ENCODE measurements at regions not wholly inside any gene's neighbourhood (a gene's known extent, or its start where the extent isn't known, plus 50 kb on each side); places are given as distances from the start of the nearest gene placed in this dataset.

GRCh38 chr12:69059465-69060457, 126.8 kb upstream of the CPM start:
- H3K36me3 ChIP-seq (ENCODE audit: insufficient read depth, low read length), result no peaks in the 10 kb centered on the region
- H2AFZ ChIP-seq (ENCODE audit: low read depth, low read length), result no peak overlapping the region
- H3K4me3 ChIP-seq (ENCODE audit: insufficient read depth, low read depth, low read length), result no peak overlapping the region
- H3K9ac ChIP-seq (ENCODE audit: low read length), result no peak overlapping the region
- peak overlapping the region; percentile 21 for H3K27ac ChIP-seq (ENCODE audit: low read depth, low read length)
- Mint-ChIP-seq H3K27me3 (ENCODE audit: low read depth, unreplicated experiment) (no peaks in the 10 kb centered on the region), H3K4me3 (ENCODE audit: unreplicated experiment) (no peak overlapping the region), H3K27ac (ENCODE audit: unreplicated experiment) (peak overlapping the region; percentile 26), H3K4me1 (ENCODE audit: low read depth, unreplicated experiment) (peaks cover 6% of the 10 kb centered on the region), H3K9me3 (ENCODE audit: unreplicated experiment) (peaks cover 2% of the 10 kb centered on the region), H3K36me3 (ENCODE audit: low read depth, unreplicated experiment) (no peaks in the 10 kb centered on the region)
- TF ChIP-seq EZH2 (IDR thresholded peaks at IDR 0.05; ENCODE audit: insufficient read depth, low read length) (no peak), CTCF (IDR thresholded peaks at IDR 0.05; ENCODE audit: insufficient read depth, low read depth, low read length) (no peak)
- no peaks in the 10 kb centered on the region for H3K27me3 ChIP-seq (ENCODE audit: insufficient read depth, low read length)
- FAIRE-seq (peak; percentile 54), DNase-seq (ENCODE audit: low read depth) (peak; percentile 95)
- peaks cover 5% of the 10 kb centered on the region for H3K4me1 ChIP-seq (ENCODE audit: insufficient read depth, low read length)
- no peaks in the 10 kb centered on the region for H4K20me1 ChIP-seq (ENCODE audit: insufficient read depth, low read length)
- no peak overlapping the region for H3K4me2 ChIP-seq (ENCODE audit: low read length)
- H3K79me2 ChIP-seq (ENCODE audit: insufficient read depth, low read length), result no peaks in the 10 kb centered on the region
- H3K9me3 ChIP-seq (ENCODE audit: insufficient read depth, low read depth, low read length), result no peaks in the 10 kb centered on the region

- peaks cover 4% of the 10 kb centered on the region for H3K4me1 Mint-ChIP-seq (ENCODE audit: low read depth, unreplicated experiment)
- no peaks in the 10 kb centered on the region for H4K20me1 ChIP-seq (ENCODE audit: insufficient read depth, low read length)
- no peak overlapping the region for H3K27ac ChIP-seq (ENCODE audit: low read depth, low read length)
- H3K27me3 Mint-ChIP-seq (ENCODE audit: low read depth, unreplicated experiment), result no peaks in the 10 kb centered on the region
- H3K4me1 ChIP-seq (ENCODE audit: insufficient read depth, low read length), result peaks cover 1% of the 10 kb centered on the region
- H3K4me3 ChIP-seq (ENCODE audit: insufficient read depth, low read depth, low read length), result no peak overlapping the region
- no peak overlapping the region for H3K9ac ChIP-seq (ENCODE audit: low read length)
- no peak overlapping the region for H3K4me3 Mint-ChIP-seq (ENCODE audit: unreplicated experiment)
- H3K27me3 ChIP-seq (ENCODE audit: insufficient read depth, low read length), result no peaks in the 10 kb centered on the region
- H3K79me2 ChIP-seq (ENCODE audit: insufficient read depth, low read length), result no peaks in the 10 kb centered on the region
- no peak overlapping the region for H3K27ac Mint-ChIP-seq (ENCODE audit: unreplicated experiment)
- no peak overlapping the region for H3K4me2 ChIP-seq (ENCODE audit: low read length)
- FAIRE-seq, result no peak
- no peak for TF ChIP-seq EZH2 (IDR thresholded peaks at IDR 0.05; ENCODE audit: insufficient read depth, low read length)
- no peak for TF ChIP-seq CTCF (IDR thresholded peaks at IDR 0.05; ENCODE audit: insufficient read depth, low read depth, low read length)
- no peaks in the 10 kb centered on the region for H3K36me3 Mint-ChIP-seq (ENCODE audit: low read depth, unreplicated experiment)
- no peak overlapping the region for H2AFZ ChIP-seq (ENCODE audit: low read depth, low read length)
- DNase-seq (ENCODE audit: low read depth), result no peak
- peaks cover 2% of the 10 kb centered on the region for H3K9me3 Mint-ChIP-seq (ENCODE audit: unreplicated experiment)
- H3K36me3 ChIP-seq (ENCODE audit: insufficient read depth, low read length), result no peaks in the 10 kb centered on the region
- no peaks in the 10 kb centered on the region for H3K9me3 ChIP-seq (ENCODE audit: insufficient read depth, low read depth, low read length)
These were observed 128.6 kb upstream of the CPM start for GRCh38 chr12:69061574-69061973.
